ENCODE measurements at regions not wholly inside any gene's neighbourhood (a gene's known extent, or its start where the extent isn't known, plus 50 kb on each side); places are given as distances from the start of the nearest gene placed in this dataset.

GRCh38 chr12:98244136-98244535 is 271.3 kb upstream of the TMPO start:
- 46 to 73% methylated on average over 2 of the region's 2 CpGs for WGBS, 2 donors
- no peaks in the 10 kb centered on the region for H3K4me1 ChIP-seq (ENCODE audit: control insufficient read depth in 2 of 2, insufficient read depth in 2 of 2, low read length in 1 of 2)
- peaks cover 0 to 2% of the 10 kb centered on the region in 2 donors for H3K9me3 ChIP-seq (ENCODE audit: control insufficient read depth in 2 of 2, insufficient read depth in 1 of 2, low read depth in 1 of 2, low read length in 1 of 2)
- no peaks in the 10 kb centered on the region for H3K36me3 ChIP-seq (ENCODE audit: control insufficient read depth in 2 of 2, insufficient read depth in 2 of 2, low read length in 1 of 2)
- no peak overlapping the region for H3K4me3 ChIP-seq (ENCODE audit: low read depth in 1 of 2, low read length in 2 of 2)
- no peak overlapping the region for H3K27ac ChIP-seq (ENCODE audit: low read depth in 2 of 2, low read length in 1 of 2)
- H3K27me3 ChIP-seq (ENCODE audit: control insufficient read depth in 1 of 2, insufficient read depth in 2 of 2, low read length in 2 of 2), result no peaks in the 10 kb centered on the region

DNA sequence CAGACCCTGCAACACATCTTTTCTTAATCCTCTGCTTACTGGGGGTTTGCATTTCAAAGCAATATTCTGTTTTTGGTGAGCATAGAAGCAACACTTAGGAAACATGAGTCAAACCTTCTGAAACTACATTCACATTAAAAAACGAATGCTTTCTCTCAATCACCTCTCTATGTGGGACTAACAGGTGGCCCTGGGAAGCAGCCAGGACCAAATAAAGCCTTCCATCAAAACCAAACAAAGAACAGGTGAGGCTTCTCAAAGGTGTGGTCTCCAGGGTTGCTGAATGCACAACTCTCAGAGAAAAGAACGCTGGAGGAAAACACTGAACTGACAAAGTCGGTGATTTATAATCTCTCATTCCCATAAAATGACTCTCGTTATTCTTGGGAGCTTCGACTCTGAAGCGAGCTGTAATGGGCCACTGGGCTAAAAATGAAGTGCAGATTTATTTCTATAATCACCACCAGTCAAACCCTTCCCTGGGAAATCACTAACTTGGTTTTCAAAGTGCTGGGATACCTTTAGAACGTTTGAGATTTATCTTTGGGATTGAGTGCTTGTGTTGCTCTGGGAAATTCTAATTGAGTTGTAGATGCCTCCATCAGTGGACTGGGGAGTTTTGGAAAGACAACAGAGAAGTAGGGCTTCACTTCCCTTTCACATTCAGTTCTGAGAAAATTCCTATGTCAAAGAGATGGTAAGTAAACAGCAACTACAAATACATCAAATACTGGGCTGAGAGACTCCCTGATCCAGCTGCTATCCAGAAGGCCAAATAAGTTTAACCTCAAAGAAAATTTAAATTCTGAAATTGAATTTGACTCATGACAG is 262.0 kb upstream of the TMPO start:
- Histone ChIP-seq H3K36me3 (ENCODE audit: control insufficient read depth in 2 of 2, insufficient read depth in 2 of 2, low read length in 1 of 2) (no peaks in the 10 kb centered on the region), H3K27ac (ENCODE audit: low read depth in 2 of 2, low read length in 1 of 2) (no peak overlapping the region), H3K9me3 (ENCODE audit: control insufficient read depth in 2 of 2, insufficient read depth in 1 of 2, low read depth in 1 of 2, low read length in 1 of 2) (no peaks in the 10 kb centered on the region), H3K4me1 (ENCODE audit: control insufficient read depth in 2 of 2, insufficient read depth in 2 of 2, low read length in 1 of 2) (no peaks in the 10 kb centered on the region), H3K27me3 (ENCODE audit: control insufficient read depth in 1 of 2, insufficient read depth in 2 of 2, low read length in 2 of 2) (no peaks in the 10 kb centered on the region), H3K4me3 (ENCODE audit: low read depth in 1 of 2, low read length in 2 of 2) (no peak overlapping the region)
- WGBS, 2 donors, result 28 to 34% methylated on average over 7 of the region's 7 CpGs

GRCh38 chr12:98256830-98257229 is 258.6 kb upstream of the TMPO start:
- Histone ChIP-seq H3K4me3 (ENCODE audit: low read depth in 1 of 2, low read length in 2 of 2) (no peak overlapping the region), H3K36me3 (ENCODE audit: control insufficient read depth in 2 of 2, insufficient read depth in 2 of 2, low read length in 1 of 2) (no peaks in the 10 kb centered on the region), H3K9me3 (ENCODE audit: control insufficient read depth in 2 of 2, insufficient read depth in 1 of 2, low read depth in 1 of 2, low read length in 1 of 2) (no peaks in the 10 kb centered on the region), H3K4me1 (ENCODE audit: control insufficient read depth in 2 of 2, insufficient read depth in 2 of 2, low read length in 1 of 2) (no peaks in the 10 kb centered on the region), H3K27me3 (ENCODE audit: control insufficient read depth in 1 of 2, insufficient read depth in 2 of 2, low read length in 2 of 2) (no peaks in the 10 kb centered on the region), H3K27ac (ENCODE audit: low read depth in 2 of 2, low read length in 1 of 2) (no peak overlapping the region)
- WGBS, 2 donors, result 100% methylated on average over 1 of the region's 1 CpG

- WGBS, 2 donors, result 44 to 49% methylated on average over 5 of the region's 5 CpGs
- Histone ChIP-seq H3K27me3 (ENCODE audit: control insufficient read depth in 1 of 2, insufficient read depth in 2 of 2, low read length in 2 of 2) (no peaks in the 10 kb centered on the region), H3K4me3 (ENCODE audit: low read depth in 1 of 2, low read length in 2 of 2) (no peak overlapping the region), H3K36me3 (ENCODE audit: control insufficient read depth in 2 of 2, insufficient read depth in 2 of 2, low read length in 1 of 2) (no peaks in the 10 kb centered on the region), H3K9me3 (ENCODE audit: control insufficient read depth in 2 of 2, insufficient read depth in 1 of 2, low read depth in 1 of 2, low read length in 1 of 2) (no peaks in the 10 kb centered on the region), H3K27ac (ENCODE audit: low read depth in 2 of 2, low read length in 1 of 2) (no peak overlapping the region), H3K4me1 (ENCODE audit: control insufficient read depth in 2 of 2, insufficient read depth in 2 of 2, low read length in 1 of 2) (no peaks in the 10 kb centered on the region)
Observed at GRCh38 chr12:98259693-98260092, 255.7 kb upstream of the TMPO start.

- Histone ChIP-seq H3K4me3 (ENCODE audit: low read depth in 1 of 2, low read length in 2 of 2) (no peak overlapping the region), H3K27ac (ENCODE audit: low read depth in 2 of 2, low read length in 1 of 2) (no peak overlapping the region), H3K27me3 (ENCODE audit: control insufficient read depth in 1 of 2, insufficient read depth in 2 of 2, low read length in 2 of 2) (no peaks in the 10 kb centered on the region), H3K4me1 (ENCODE audit: control insufficient read depth in 2 of 2, insufficient read depth in 2 of 2, low read length in 1 of 2) (no peaks in the 10 kb centered on the region), H3K36me3 (ENCODE audit: control insufficient read depth in 2 of 2, insufficient read depth in 2 of 2, low read length in 1 of 2) (no peaks in the 10 kb centered on the region), H3K9me3 (ENCODE audit: control insufficient read depth in 2 of 2, insufficient read depth in 1 of 2, low read depth in 1 of 2, low read length in 1 of 2) (no peaks in the 10 kb centered on the region)
- WGBS, 2 donors, result 57 to 69% methylated on average over 5 of the region's 5 CpGs
Observed at GRCh38 chr12:98260276-98260675, 255.1 kb upstream of the TMPO start.

DNA sequence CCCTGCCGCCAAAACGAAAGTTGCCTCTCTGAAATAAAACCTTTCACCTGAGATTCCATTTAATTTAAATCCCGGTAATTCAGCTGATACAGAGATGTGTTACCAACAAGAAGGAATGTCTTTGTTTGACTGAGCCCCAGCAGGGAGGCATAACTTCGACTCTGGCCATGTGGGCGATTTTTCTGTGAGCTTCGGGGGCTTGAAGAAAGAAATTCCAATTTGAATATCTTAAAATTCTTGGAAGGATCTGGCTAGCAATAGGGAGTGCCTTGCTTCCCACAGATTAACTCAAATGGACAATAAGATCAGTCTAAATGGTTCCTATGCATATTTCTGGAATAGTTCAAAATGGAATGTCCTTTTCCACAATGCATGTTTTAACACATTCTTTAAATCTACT is 252.5 kb upstream of the TMPO start:
- no peaks in the 10 kb centered on the region for H3K27me3 ChIP-seq (ENCODE audit: control insufficient read depth in 1 of 2, insufficient read depth in 2 of 2, low read length in 2 of 2)
- H3K36me3 ChIP-seq (ENCODE audit: control insufficient read depth in 2 of 2, insufficient read depth in 2 of 2, low read length in 1 of 2), result no peaks in the 10 kb centered on the region
- no peaks in the 10 kb centered on the region for H3K9me3 ChIP-seq (ENCODE audit: control insufficient read depth in 2 of 2, insufficient read depth in 1 of 2, low read depth in 1 of 2, low read length in 1 of 2)
- H3K4me3 ChIP-seq (ENCODE audit: low read depth in 1 of 2, low read length in 2 of 2), result no peak overlapping the region
- no peak overlapping the region for H3K27ac ChIP-seq (ENCODE audit: low read depth in 2 of 2, low read length in 1 of 2)
- no peaks in the 10 kb centered on the region for H3K4me1 ChIP-seq (ENCODE audit: control insufficient read depth in 2 of 2, insufficient read depth in 2 of 2, low read length in 1 of 2)
- WGBS, 2 donors, result 79 to 80% methylated on average over 6 of the region's 6 CpGs

DNA sequence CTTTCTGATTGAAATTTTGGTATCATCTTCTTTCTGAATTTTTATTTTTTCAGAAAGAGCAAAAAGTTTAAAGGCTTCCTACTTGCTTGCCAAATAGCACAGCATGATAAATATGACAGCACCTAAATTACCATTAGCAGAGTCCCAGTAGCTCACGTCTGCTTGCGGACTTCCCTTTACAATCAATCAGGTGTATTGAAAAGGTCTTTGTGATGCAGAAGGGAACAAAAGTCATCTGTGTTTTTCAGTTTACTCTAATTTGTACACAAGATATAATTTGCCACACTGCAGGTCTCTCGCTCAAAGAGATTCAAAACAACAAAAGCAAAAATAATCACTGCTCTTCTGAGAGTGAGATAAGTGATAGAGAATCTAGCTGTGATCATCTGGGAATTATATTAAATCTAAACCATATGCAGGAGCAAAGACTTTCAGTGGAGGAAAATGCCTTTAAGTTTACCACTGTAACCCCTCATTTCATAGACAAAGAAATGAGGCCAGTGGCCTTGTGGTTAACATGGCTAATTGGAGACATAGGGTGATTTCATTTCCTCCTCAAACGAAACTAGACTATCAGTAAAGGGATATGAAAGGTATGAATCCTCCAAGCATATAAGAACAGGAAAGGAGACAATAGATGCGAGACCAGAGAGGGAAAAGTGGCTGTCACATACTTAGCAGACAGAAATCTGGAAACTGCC is 240.8 kb upstream of the TMPO start:
- Histone ChIP-seq H3K4me1 (ENCODE audit: control insufficient read depth in 2 of 2, insufficient read depth in 2 of 2, low read length in 1 of 2) (no peaks in the 10 kb centered on the region), H3K4me3 (ENCODE audit: low read depth in 1 of 2, low read length in 2 of 2) (no peak overlapping the region), H3K9me3 (ENCODE audit: control insufficient read depth in 2 of 2, insufficient read depth in 1 of 2, low read depth in 1 of 2, low read length in 1 of 2) (no peaks in the 10 kb centered on the region), H3K27ac (ENCODE audit: low read depth in 2 of 2, low read length in 1 of 2) (no peak overlapping the region), H3K27me3 (ENCODE audit: control insufficient read depth in 1 of 2, insufficient read depth in 2 of 2, low read length in 2 of 2) (no peaks in the 10 kb centered on the region), H3K36me3 (ENCODE audit: control insufficient read depth in 2 of 2, insufficient read depth in 2 of 2, low read length in 1 of 2) (no peaks in the 10 kb centered on the region)
- 56 to 73% methylated on average over 5 of the region's 5 CpGs for WGBS, 2 donors

GRCh38 chr12:98275131-98275475 is 240.3 kb upstream of the TMPO start:
- Histone ChIP-seq H3K27ac (ENCODE audit: low read depth in 2 of 2, low read length in 1 of 2) (no peak overlapping the region), H3K4me1 (ENCODE audit: control insufficient read depth in 2 of 2, insufficient read depth in 2 of 2, low read length in 1 of 2) (no peaks in the 10 kb centered on the region), H3K9me3 (ENCODE audit: control insufficient read depth in 2 of 2, insufficient read depth in 1 of 2, low read depth in 1 of 2, low read length in 1 of 2) (no peaks in the 10 kb centered on the region), H3K36me3 (ENCODE audit: control insufficient read depth in 2 of 2, insufficient read depth in 2 of 2, low read length in 1 of 2) (no peaks in the 10 kb centered on the region), H3K4me3 (ENCODE audit: low read depth in 1 of 2, low read length in 2 of 2) (no peak overlapping the region), H3K27me3 (ENCODE audit: control insufficient read depth in 1 of 2, insufficient read depth in 2 of 2, low read length in 2 of 2) (no peaks in the 10 kb centered on the region)
- 90% methylated on average over 4 of the region's 4 CpGs for WGBS, 2 donors

- WGBS, 2 donors, result 75 to 77% methylated on average over 6 of the region's 6 CpGs
- H3K27ac ChIP-seq (ENCODE audit: low read depth in 2 of 2, low read length in 1 of 2), result no peak overlapping the region
- no peaks in the 10 kb centered on the region for H3K9me3 ChIP-seq (ENCODE audit: control insufficient read depth in 2 of 2, insufficient read depth in 1 of 2, low read depth in 1 of 2, low read length in 1 of 2)
- H3K4me3 ChIP-seq (ENCODE audit: low read depth in 1 of 2, low read length in 2 of 2), result no peak overlapping the region
- H3K27me3 ChIP-seq (ENCODE audit: control insufficient read depth in 1 of 2, insufficient read depth in 2 of 2, low read length in 2 of 2), result no peaks in the 10 kb centered on the region
- H3K36me3 ChIP-seq (ENCODE audit: control insufficient read depth in 2 of 2, insufficient read depth in 2 of 2, low read length in 1 of 2), result no peaks in the 10 kb centered on the region
- no peaks in the 10 kb centered on the region for H3K4me1 ChIP-seq (ENCODE audit: control insufficient read depth in 2 of 2, insufficient read depth in 2 of 2, low read length in 1 of 2)
Observed at GRCh38 chr12:98280152-98280551, 235.2 kb upstream of the TMPO start.

DNA sequence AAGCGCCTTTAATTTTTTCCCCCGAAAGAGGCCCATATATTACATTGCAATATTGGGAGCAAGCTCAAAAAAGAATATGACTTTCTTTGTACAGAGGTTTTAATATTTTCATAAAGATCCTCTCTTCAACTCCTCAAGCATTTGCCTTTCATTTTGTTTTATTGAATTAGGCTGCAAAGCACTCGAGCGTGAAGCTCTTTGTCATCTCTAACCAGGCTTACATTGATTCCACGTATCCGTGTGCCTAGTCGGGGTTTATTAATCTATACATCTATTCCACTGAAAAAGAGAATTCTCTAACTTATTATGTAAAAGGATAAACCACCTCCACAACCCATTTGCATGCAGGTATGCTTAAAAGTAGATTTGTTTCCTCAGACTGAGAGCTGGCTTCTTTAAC is 234.8 kb upstream of the TMPO start:
- H3K4me3 ChIP-seq (ENCODE audit: low read depth in 1 of 2, low read length in 2 of 2), result no peak overlapping the region
- H3K9me3 ChIP-seq (ENCODE audit: control insufficient read depth in 2 of 2, insufficient read depth in 1 of 2, low read depth in 1 of 2, low read length in 1 of 2), result no peaks in the 10 kb centered on the region
- 72 to 74% methylated on average over 7 of the region's 7 CpGs for WGBS, 2 donors
- H3K36me3 ChIP-seq (ENCODE audit: control insufficient read depth in 2 of 2, insufficient read depth in 2 of 2, low read length in 1 of 2), result no peaks in the 10 kb centered on the region
- no peaks in the 10 kb centered on the region for H3K4me1 ChIP-seq (ENCODE audit: control insufficient read depth in 2 of 2, insufficient read depth in 2 of 2, low read length in 1 of 2)
- H3K27me3 ChIP-seq (ENCODE audit: control insufficient read depth in 1 of 2, insufficient read depth in 2 of 2, low read length in 2 of 2), result no peaks in the 10 kb centered on the region
- H3K27ac ChIP-seq (ENCODE audit: low read depth in 2 of 2, low read length in 1 of 2), result no peak overlapping the region

Measured in esophagus (tissue), 2 donors.